ENCODE measurements at regions not wholly inside any gene's neighbourhood (a gene's known extent, or its start where the extent isn't known, plus 50 kb on each side); places are given as distances from the start of the nearest gene placed in this dataset.

- TF ChIP-seq CTCF (IDR thresholded peaks at IDR 0.05) (no peak), POLR2A (IDR thresholded peaks at IDR 0.05) (no peak)
These were observed 304.9 kb upstream of the PRR16 start for GRCh38 chr5:120159155-120159554.
